ENCODE measurements at regions not wholly inside any gene's neighbourhood (a gene's known extent, or its start where the extent isn't known, plus 50 kb on each side); places are given as distances from the start of the nearest gene placed in this dataset.

DNA sequence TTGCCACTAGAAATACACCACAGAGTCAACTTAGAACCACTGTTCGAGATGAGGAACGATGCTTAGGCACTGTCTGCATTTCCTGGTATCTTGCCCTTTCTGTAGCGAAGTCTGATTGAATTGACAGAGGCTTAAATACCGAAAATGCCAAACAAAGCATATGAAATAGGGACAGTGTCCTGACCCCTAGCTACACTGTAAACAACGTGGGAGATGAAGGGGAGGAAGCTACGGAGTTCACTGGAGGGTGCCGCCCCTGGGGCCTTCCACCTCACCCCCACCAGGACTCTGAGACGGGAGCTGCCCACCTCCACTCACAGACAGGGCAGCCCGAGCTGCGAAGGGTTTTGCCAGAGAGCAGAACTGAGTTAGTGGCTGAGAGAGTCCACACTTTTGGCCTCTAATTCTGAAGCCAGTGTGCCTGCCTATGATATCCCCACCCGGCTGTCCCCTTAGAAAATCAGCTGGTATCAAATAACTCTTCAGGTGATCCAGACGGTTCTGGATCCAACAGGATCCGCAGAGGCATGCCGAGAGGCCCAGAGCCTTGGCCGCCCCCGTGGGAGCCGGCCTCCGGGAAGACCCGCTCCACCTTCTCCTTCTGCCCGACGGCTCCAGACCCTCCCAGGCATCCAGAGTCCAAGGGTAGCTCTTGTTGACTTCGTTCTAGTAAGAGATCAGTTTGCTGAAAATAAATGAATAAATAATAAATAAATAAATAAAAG is 230.7 kb upstream of the DIO3 start (continued):
- TF ChIP-seq, protein P1, sequence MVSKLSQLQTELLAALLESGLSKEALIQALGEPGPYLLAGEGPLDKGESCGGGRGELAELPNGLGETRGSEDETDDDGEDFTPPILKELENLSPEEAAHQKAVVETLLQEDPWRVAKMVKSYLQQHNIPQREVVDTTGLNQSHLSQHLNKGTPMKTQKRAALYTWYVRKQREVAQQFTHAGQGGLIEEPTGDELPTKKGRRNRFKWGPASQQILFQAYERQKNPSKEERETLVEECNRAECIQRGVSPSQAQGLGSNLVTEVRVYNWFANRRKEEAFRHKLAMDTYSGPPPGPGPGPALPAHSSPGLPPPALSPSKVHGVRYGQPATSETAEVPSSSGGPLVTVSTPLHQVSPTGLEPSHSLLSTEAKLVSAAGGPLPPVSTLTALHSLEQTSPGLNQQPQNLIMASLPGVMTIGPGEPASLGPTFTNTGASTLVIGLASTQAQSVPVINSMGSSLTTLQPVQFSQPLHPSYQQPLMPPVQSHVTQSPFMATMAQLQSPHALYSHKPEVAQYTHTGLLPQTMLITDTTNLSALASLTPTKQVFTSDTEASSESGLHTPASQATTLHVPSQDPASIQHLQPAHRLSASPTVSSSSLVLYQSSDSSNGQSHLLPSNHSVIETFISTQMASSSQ (IDR thresholded peaks at IDR 0.05; ENCODE audit: low read depth): peak; percentile 59; the same call in 1 of the 2 replicates
- TF ChIP-seq, protein P1 (CRISPR knock-in tag; IDR thresholded peaks at IDR 0.05; ENCODE audit: borderline replicate concordance): peak; percentile 70; the same call in 1 of the 2 replicates
- peak; percentile 31 for TF ChIP-seq TARDBP (CRISPR knock-in tag; IDR thresholded peaks at IDR 0.05)
- TF ChIP-seq, protein P2, sequence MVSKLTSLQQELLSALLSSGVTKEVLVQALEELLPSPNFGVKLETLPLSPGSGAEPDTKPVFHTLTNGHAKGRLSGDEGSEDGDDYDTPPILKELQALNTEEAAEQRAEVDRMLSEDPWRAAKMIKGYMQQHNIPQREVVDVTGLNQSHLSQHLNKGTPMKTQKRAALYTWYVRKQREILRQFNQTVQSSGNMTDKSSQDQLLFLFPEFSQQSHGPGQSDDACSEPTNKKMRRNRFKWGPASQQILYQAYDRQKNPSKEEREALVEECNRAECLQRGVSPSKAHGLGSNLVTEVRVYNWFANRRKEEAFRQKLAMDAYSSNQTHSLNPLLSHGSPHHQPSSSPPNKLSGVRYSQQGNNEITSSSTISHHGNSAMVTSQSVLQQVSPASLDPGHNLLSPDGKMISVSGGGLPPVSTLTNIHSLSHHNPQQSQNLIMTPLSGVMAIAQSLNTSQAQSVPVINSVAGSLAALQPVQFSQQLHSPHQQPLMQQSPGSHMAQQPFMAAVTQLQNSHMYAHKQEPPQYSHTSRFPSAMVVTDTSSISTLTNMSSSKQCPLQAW (CRISPR knock-in tag; IDR thresholded peaks at IDR 0.05): peak; percentile 79

DNA sequence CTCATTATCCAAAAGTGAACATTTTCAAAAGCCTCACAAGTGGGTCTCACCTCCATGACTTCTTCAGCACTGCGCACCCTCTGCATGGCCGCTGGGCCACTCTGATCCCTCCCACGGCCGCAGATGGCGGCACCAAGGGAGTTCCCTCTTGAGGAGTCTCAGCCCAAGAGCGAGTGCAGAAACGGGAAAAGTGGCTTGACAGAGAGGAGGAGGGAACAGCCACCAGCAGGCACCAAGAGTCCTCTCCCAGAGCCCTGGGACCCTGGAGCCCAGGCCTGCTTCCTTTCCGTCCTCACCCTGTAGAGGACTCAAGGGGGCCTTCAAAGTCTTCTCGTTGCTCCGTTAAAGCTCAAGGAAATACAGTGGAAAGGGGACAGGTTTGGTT is 230.2 kb upstream of the DIO3 start:
- POLR2A ChIA-PET: interaction anchor here (3.5 kb wide), 1 partner anchor 42 kb away, joined by 51 read pairs; no protein-coding TSS in a partner anchor
- Histone ChIP-seq H3K4me1 (ENCODE audit: insufficient read depth, low read length) (peaks cover 88% of the 10 kb centered on the region), H3K9ac (ENCODE audit: insufficient read depth, low read depth, low read length) (no peak overlapping the region), H3K4me2 (ENCODE audit: low read depth, low read length) (no peak overlapping the region), H3K9me3 (ENCODE audit: low read length) (no peaks in the 10 kb centered on the region), H2AFZ (ENCODE audit: low read length) (no peak overlapping the region), H4K20me1 (ENCODE audit: insufficient read depth, low read length) (no peaks in the 10 kb centered on the region), H3K27me3 (ENCODE audit: control insufficient read depth in 1 of 2, insufficient read depth in 2 of 2, low read length in 2 of 2) (no peaks in the 10 kb centered on the region; a peak in 1 of 5 replicates), H3K79me2 (ENCODE audit: insufficient read depth, low read length) (no peaks in the 10 kb centered on the region), H3K27ac (ENCODE audit: extremely low read length, insufficient read depth, low read length) (no peak overlapping the region), H3K36me3 (replicated peaks in 1 of 2; ENCODE audit: control insufficient read depth in 1 of 2, insufficient read depth in 2 of 2, low read length in 2 of 2) (no peaks in the 10 kb centered on the region), H3K4me3 (replicated peaks in 1 of 3; ENCODE audit: insufficient read depth in 1 of 3, low read depth in 2 of 3, low read length in 3 of 3) (no peak overlapping the region)
- ATAC-seq (no peak), DNase-seq (ENCODE audit: low spot score) (no peak), FAIRE-seq (no peak)
- intact Hi-C loops (cut with micrococcal nuclease; ENCODE audit: unreplicated experiment): no loop called here
- WGBS (ENCODE audit: low lambda C conversion rate): 95% methylated on average over 8 of the region's 10 CpGs
- in situ Hi-C loops (cut with HindIII; ENCODE audit: extremely low pct_ligation_motif_present, low pct_unique_long_range_greater_than_20kb): no loop called here
- CTCF ChIA-PET (ENCODE audit: low intra/inter-chr PET ratio, low total read pairs): no interaction called here
- BruUV-seq (replicated peaks): no TSS peak
- TF ChIP-seq ZNF766 (CRISPR knock-in tag; IDR thresholded peaks at IDR 0.05; ENCODE audit: borderline replicate concordance): no peak
- TF ChIP-seq, protein P3, sequence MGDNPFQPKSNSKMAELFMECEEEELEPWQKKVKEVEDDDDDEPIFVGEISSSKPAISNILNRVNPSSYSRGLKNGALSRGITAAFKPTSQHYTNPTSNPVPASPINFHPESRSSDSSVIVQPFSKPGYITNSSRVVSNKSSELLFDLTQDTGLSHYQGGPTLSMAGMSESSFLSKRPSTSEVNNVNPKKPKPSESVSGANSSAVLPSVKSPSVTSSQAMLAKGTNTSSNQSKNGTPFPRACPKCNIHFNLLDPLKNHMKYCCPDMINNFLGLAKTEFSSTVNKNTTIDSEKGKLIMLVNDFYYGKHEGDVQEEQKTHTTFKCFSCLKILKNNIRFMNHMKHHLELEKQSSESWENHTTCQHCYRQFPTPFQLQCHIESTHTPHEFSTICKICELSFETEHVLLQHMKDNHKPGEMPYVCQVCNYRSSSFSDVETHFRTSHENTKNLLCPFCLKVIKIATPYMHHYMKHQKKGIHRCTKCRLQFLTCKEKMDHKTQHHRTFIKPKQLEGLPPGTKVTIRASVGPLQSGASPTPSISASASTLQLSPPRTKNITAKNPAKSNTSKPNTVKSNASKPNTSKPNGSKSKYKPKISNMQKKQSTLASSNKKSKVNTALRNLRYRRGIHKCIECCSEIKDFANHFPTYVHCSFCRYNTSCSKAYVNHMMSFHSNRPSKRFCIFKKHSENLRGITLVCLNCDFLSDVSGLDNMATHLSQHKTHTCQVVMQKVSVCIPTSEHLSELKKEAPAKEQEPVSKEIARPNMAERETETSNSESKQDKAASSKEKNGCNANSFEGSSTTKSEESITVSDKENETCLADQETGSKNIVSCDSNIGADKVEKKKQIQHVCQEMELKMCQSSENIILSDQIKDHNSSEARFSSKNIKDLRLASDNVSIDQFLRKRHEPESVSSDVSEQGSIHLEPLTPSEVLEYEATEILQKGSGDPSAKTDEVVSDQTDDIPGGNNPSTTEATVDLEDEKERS (CRISPR knock-in tag; IDR thresholded peaks at IDR 0.05): no peak
- no peak for TF ChIP-seq SNAPC2 (CRISPR knock-in tag; IDR thresholded peaks at IDR 0.05)
- no peak for TF ChIP-seq ZNF121 (CRISPR knock-in tag; IDR thresholded peaks at IDR 0.05)
- TF ChIP-seq RFXANK (CRISPR knock-in tag; IDR thresholded peaks at IDR 0.05): no peak
- no peak for TF ChIP-seq ZFY (CRISPR knock-in tag; IDR thresholded peaks at IDR 0.05)
- TF ChIP-seq, protein P4, sequence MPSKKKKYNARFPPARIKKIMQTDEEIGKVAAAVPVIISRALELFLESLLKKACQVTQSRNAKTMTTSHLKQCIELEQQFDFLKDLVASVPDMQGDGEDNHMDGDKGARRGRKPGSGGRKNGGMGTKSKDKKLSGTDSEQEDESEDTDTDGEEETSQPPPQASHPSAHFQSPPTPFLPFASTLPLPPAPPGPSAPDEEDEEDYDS (CRISPR knock-in tag; IDR thresholded peaks at IDR 0.05): no peak
- TF ChIP-seq, protein P5, sequence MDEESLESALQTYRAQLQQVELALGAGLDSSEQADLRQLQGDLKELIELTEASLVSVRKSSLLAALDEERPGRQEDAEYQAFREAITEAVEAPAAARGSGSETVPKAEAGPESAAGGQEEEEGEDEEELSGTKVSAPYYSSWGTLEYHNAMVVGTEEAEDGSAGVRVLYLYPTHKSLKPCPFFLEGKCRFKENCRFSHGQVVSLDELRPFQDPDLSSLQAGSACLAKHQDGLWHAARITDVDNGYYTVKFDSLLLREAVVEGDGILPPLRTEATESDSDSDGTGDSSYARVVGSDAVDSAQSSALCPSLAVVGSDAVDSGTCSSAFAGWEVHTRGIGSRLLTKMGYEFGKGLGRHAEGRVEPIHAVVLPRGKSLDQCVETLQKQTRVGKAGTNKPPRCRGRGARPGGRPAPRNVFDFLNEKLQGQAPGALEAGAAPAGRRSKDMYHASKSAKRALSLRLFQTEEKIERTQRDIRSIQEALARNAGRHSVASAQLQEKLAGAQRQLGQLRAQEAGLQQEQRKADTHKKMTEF (CRISPR knock-in tag; IDR thresholded peaks at IDR 0.05): no peak
